ENCODE measurements at regions not wholly inside any gene's neighbourhood (a gene's known extent, or its start where the extent isn't known, plus 50 kb on each side); places are given as distances from the start of the nearest gene placed in this dataset.

DNA sequence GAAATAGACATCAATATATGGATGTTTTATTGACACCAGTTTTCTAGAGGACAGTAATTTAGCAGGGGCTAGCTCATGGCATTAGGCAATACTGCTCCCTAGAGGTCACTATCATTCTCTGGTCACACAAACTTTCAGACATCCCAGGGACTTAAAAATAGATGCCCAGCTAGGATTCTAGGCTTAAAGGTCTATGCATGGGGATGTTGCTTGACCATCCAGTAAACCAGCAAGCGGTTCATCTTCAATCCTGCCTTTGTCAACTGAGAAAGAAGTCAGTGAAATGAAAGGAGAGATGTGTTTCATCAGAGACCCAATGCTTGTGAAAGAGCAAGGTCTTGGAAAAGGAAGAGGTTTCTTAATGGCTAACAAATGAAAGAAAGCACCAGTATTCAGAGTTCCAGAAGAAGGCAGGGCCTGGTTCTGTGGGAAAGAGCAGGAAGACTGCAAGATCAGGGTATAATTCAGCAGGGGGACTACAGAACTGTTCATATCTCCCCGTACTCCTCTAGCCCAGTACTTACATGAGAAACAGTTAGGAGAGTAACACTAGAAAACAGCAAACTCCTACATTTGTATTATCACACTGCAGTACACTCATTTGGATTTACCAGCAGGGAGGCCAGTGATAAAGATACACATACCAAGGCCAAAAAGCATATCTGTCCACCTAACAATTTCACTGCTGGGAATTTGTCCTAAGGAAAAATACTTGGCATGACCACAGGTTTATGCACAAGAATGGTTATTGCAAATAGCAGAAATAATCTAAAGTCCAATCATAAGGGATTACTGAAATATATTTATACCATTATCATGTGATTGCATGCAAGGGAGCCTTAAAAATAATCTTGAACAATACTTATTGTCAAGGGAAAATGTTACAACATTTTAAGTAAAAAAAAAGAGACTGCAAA lies 151.4 kb upstream of the LAMA2 start:
- DNase-seq = peak; percentile 38

More for the DNA sequence above, 151.4 kb upstream of the LAMA2 start:
- peak overlapping the region; percentile 29 for H2AFZ ChIP-seq (ENCODE audit: low read length)
- TF ChIP-seq, protein P1, sequence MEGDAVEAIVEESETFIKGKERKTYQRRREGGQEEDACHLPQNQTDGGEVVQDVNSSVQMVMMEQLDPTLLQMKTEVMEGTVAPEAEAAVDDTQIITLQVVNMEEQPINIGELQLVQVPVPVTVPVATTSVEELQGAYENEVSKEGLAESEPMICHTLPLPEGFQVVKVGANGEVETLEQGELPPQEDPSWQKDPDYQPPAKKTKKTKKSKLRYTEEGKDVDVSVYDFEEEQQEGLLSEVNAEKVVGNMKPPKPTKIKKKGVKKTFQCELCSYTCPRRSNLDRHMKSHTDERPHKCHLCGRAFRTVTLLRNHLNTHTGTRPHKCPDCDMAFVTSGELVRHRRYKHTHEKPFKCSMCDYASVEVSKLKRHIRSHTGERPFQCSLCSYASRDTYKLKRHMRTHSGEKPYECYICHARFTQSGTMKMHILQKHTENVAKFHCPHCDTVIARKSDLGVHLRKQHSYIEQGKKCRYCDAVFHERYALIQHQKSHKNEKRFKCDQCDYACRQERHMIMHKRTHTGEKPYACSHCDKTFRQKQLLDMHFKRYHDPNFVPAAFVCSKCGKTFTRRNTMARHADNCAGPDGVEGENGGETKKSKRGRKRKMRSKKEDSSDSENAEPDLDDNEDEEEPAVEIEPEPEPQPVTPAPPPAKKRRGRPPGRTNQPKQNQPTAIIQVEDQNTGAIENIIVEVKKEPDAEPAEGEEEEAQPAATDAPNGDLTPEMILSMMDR (conservative IDR thresholded peaks at IDR 0.05) = peak; percentile 89
- H3K27ac ChIP-seq (ENCODE audit: insufficient read length, low read depth, low read length) = no peak overlapping the region
- H3K79me2 ChIP-seq (ENCODE audit: insufficient read depth, low read length) = no peaks in the 10 kb centered on the region
- Mint-ChIP-seq H3K4me1 (peaks cover 11 to 17% of the 10 kb centered on the region in 2 experiments), H3K27me3 (ENCODE audit: low read depth) (no peaks in the 10 kb centered on the region; the same call in 1 of the 2 replicates), H3K27ac (peak overlapping the region in 2 of 3 experiments; percentile 1 to 83; a peak in 2 of 7 replicates), H3K36me3 (ENCODE audit: insufficient read depth in 1 of 3, low read depth in 3 of 3) (0 out of 7 replicates have a peak, but pooled peaks cover 0 to 2% (median 0%) of the 10 kb centered on the region in 3 experiments), H3K4me3 (no peak overlapping the region), H3K9me3 (no peaks in the 10 kb centered on the region; a peak in 1 of 5 replicates)
- H2BK12ac ChIP-seq (ENCODE audit: insufficient read length, low read depth, low read length) = no peak overlapping the region
- no peak overlapping the region for H2BK5ac ChIP-seq (ENCODE audit: insufficient read length, low read length)
- no peaks in the 10 kb centered on the region for H3K27me3 ChIP-seq (ENCODE audit: insufficient read depth, low read length)
- H3K23ac ChIP-seq (ENCODE audit: insufficient read length, low read depth, low read length) = no peak overlapping the region
- no peak overlapping the region for H4K8ac ChIP-seq (replicated peaks; ENCODE audit: insufficient read length, low read depth, low read length)
- H3K56ac ChIP-seq (ENCODE audit: insufficient read length, low read depth, low read length) = no peak overlapping the region
- H3K14ac ChIP-seq (ENCODE audit: insufficient read depth, low read length) = no peak overlapping the region
- H4K5ac ChIP-seq (ENCODE audit: insufficient read length, low read depth, low read length) = no peak overlapping the region
- no peak overlapping the region for H3K4ac ChIP-seq (ENCODE audit: low read depth, low read length)
- H4K20me1 ChIP-seq (ENCODE audit: control insufficient read depth, insufficient read depth, insufficient read length) = no peaks in the 10 kb centered on the region
- no peaks in the 10 kb centered on the region for H3K79me1 ChIP-seq (ENCODE audit: insufficient read depth, low read depth, low read length, poor library complexity, severe bottlenecking)
- WGBS (ENCODE audit: extremely low coverage, insufficient read length, low lambda C conversion rate) = no CpG with 5 or more reads among the region's 2 CpGs
- H2AK5ac ChIP-seq (ENCODE audit: insufficient read length, low read length) = no peak overlapping the region
- H2BK120ac ChIP-seq (ENCODE audit: low read depth, low read length, poor library complexity, severe bottlenecking) = no peak overlapping the region
- H3K9me3 ChIP-seq (ENCODE audit: control insufficient read depth, low read depth, low read length) = no peaks in the 10 kb centered on the region
- no peak overlapping the region for H2BK15ac ChIP-seq (ENCODE audit: low read depth, low read length)
- H3K9ac ChIP-seq (ENCODE audit: extremely low read depth, insufficient read length, low read length) = no peak overlapping the region
- no peak overlapping the region for H3K18ac ChIP-seq (ENCODE audit: insufficient read length, low read depth, low read length)
- H3K4me2 ChIP-seq (ENCODE audit: insufficient read depth, insufficient read length, low read length) = no peak overlapping the region
- H3T11ph ChIP-seq (ENCODE audit: low read length) = no peak overlapping the region
- no peak overlapping the region for H4K91ac ChIP-seq (ENCODE audit: insufficient read length, low read depth, low read length)
- H3K4me1 ChIP-seq (ENCODE audit: insufficient read depth, low read length) = no peaks in the 10 kb centered on the region; the same call in 1 of the 2 replicates
- no peaks in the 10 kb centered on the region for H3K23me2 ChIP-seq (ENCODE audit: insufficient read length, low read depth, low read length, poor library complexity, severe bottlenecking)
- no peak overlapping the region for H2BK20ac ChIP-seq (ENCODE audit: low read depth, low read length, poor library complexity, severe bottlenecking)
